Activated T-helper 17 cell treated with anti-CD3 and anti-CD28 coated beads, Interleukin-2, amount 50 U/mL, for 72 hours (primary cell): ENCODE measurements at regions not wholly inside any gene's neighbourhood (a gene's known extent, or its start where the extent isn't known, plus 50 kb on each side); places are given as distances from the start of the nearest gene placed in this dataset.
"Not testable (repeated sequence)": the region's sequence is repeated elsewhere in the genome, so short reads cannot be mapped to it uniquely, and the experiment has no call there.

Source experiments
- ATAC-seq: fragments of 150-1000 bp; cut with Tn5 transposase; replicated peaks from 2 replicates; pipeline ENCODE4 v1.10.0; 2021; ENCODE audit warnings: mild to moderate bottlenecking, moderate library complexity
- H3K27ac Mint-ChIP-seq: one replicate; pipeline ENCODE4 v1.8.0; 2022; ENCODE audit warnings: mixed read lengths
- H3K27me3 Mint-ChIP-seq: one replicate; pipeline ENCODE4 v1.8.0; 2022; ENCODE audit warnings: mixed read lengths
- H3K36me3 Mint-ChIP-seq: one replicate; pipeline ENCODE4 v1.8.0; 2022; ENCODE audit warnings: low read depth, mild to moderate bottlenecking, mixed read lengths
- H3K4me1 Mint-ChIP-seq: one replicate; pipeline ENCODE4 v1.8.0; 2022; ENCODE audit warnings: mixed read lengths
- H3K4me3 Mint-ChIP-seq: one replicate; pipeline ENCODE4 v1.8.0; 2022; ENCODE audit warnings: mild to moderate bottlenecking, mixed read lengths
- H3K9me3 Mint-ChIP-seq: one replicate; pipeline ENCODE4 v1.8.0; 2022; ENCODE audit warnings: mixed read lengths

- no peaks in the 10 kb centered on the region for H3K36me3 Mint-ChIP-seq
- peaks cover 6% of the 10 kb centered on the region for H3K9me3 Mint-ChIP-seq
- H3K27ac Mint-ChIP-seq, result no peak overlapping the region
- ATAC-seq, result no peak
- no peaks in the 10 kb centered on the region for H3K4me1 Mint-ChIP-seq
- H3K27me3 Mint-ChIP-seq, result peaks cover 3% of the 10 kb centered on the region
- H3K4me3 Mint-ChIP-seq, result no peak overlapping the region
These were observed 434.6 kb upstream of the FRG1 start for GRCh38 chr4:189506080-189506479.

GRCh38 chr4:189507060-189507459, 433.6 kb upstream of the FRG1 start:
- Mint-ChIP-seq H3K4me3 (no peak overlapping the region), H3K9me3 (peaks cover 10% of the 10 kb centered on the region), H3K27me3 (peaks cover 8% of the 10 kb centered on the region)

GRCh38 chr4:189510601-189511000, 430.1 kb upstream of the FRG1 start:
- no peak for ATAC-seq
- Mint-ChIP-seq H3K27me3 (peaks cover 5% of the 10 kb centered on the region), H3K36me3 (no peaks in the 10 kb centered on the region), H3K9me3 (peaks cover 5% of the 10 kb centered on the region), H3K4me1 (no peaks in the 10 kb centered on the region), H3K27ac (no peak overlapping the region), H3K4me3 (no peak overlapping the region)

More at GRCh38 chr4:189507060-189507459, 433.6 kb upstream of the FRG1 start:
- Mint-ChIP-seq H3K36me3 (no peaks in the 10 kb centered on the region), H3K27ac (no peak overlapping the region), H3K4me1 (no peaks in the 10 kb centered on the region)
- no peak for ATAC-seq

- Mint-ChIP-seq H3K27ac (no peak overlapping the region), H3K9me3 (peaks cover 5% of the 10 kb centered on the region), H3K36me3 (no peaks in the 10 kb centered on the region), H3K4me1 (no peaks in the 10 kb centered on the region), H3K4me3 (no peak overlapping the region), H3K27me3 (peaks cover 5% of the 10 kb centered on the region)
- ATAC-seq, result no peak
These were observed 429.1 kb upstream of the FRG1 start for GRCh38 chr4:189511581-189511980.

GRCh38 chr4:189513421-189513820, 427.3 kb upstream of the FRG1 start:
- Mint-ChIP-seq H3K4me1 (no peaks in the 10 kb centered on the region), H3K27me3 (peaks cover 5% of the 10 kb centered on the region), H3K36me3 (no peaks in the 10 kb centered on the region), H3K27ac (no peak overlapping the region), H3K4me3 (no peak overlapping the region), H3K9me3 (peaks cover 5% of the 10 kb centered on the region)
- no peak for ATAC-seq

- no peaks in the 10 kb centered on the region for H3K36me3 Mint-ChIP-seq
- peaks cover 5% of the 10 kb centered on the region for H3K9me3 Mint-ChIP-seq
- ATAC-seq, result no peak
- H3K27ac Mint-ChIP-seq, result no peak overlapping the region
- H3K4me3 Mint-ChIP-seq, result no peak overlapping the region
- peaks cover 5% of the 10 kb centered on the region for H3K27me3 Mint-ChIP-seq
- H3K4me1 Mint-ChIP-seq, result no peaks in the 10 kb centered on the region
These were observed 426.5 kb upstream of the FRG1 start for GRCh38 chr4:189514209-189514608.

GRCh38 chr4:189516902-189517301, 423.8 kb upstream of the FRG1 start:
- Mint-ChIP-seq H3K27me3 (peaks cover 2% of the 10 kb centered on the region), H3K27ac (no peak overlapping the region), H3K4me3 (no peak overlapping the region), H3K4me1 (no peaks in the 10 kb centered on the region), H3K9me3 (peaks cover 3% of the 10 kb centered on the region), H3K36me3 (no peaks in the 10 kb centered on the region)
- no peak for ATAC-seq

GRCh38 chr4:189519186-189519585, 421.5 kb upstream of the FRG1 start:
- no peak overlapping the region for H3K4me3 Mint-ChIP-seq
- H3K4me1 Mint-ChIP-seq, result no peaks in the 10 kb centered on the region
- H3K9me3 Mint-ChIP-seq, result peaks cover 2% of the 10 kb centered on the region
- no peak overlapping the region for H3K27ac Mint-ChIP-seq
- H3K27me3 Mint-ChIP-seq, result no peaks in the 10 kb centered on the region
- ATAC-seq, result no peak
- no peaks in the 10 kb centered on the region for H3K36me3 Mint-ChIP-seq

- Mint-ChIP-seq H3K4me1 (no peaks in the 10 kb centered on the region), H3K27me3 (no peaks in the 10 kb centered on the region), H3K9me3 (peaks cover 16% of the 10 kb centered on the region), H3K27ac (no peak overlapping the region), H3K36me3 (no peaks in the 10 kb centered on the region), H3K4me3 (no peak overlapping the region)
- ATAC-seq, result no peak
These were observed 415.4 kb upstream of the FRG1 start for GRCh38 chr4:189525304-189525703.

GRCh38 chr4:189530848-189531247, 409.8 kb upstream of the FRG1 start:
- Mint-ChIP-seq H3K9me3 (peaks cover 20% of the 10 kb centered on the region), H3K4me1 (no peaks in the 10 kb centered on the region), H3K4me3 (no peak overlapping the region), H3K27ac (no peak overlapping the region), H3K36me3 (no peaks in the 10 kb centered on the region), H3K27me3 (no peaks in the 10 kb centered on the region)
- ATAC-seq, result no peak

- Mint-ChIP-seq H3K36me3 (no peaks in the 10 kb centered on the region), H3K27me3 (no peaks in the 10 kb centered on the region), H3K4me3 (no peak overlapping the region), H3K27ac (no peak overlapping the region), H3K9me3 (peaks cover 18% of the 10 kb centered on the region), H3K4me1 (no peaks in the 10 kb centered on the region)
- ATAC-seq, result no peak
These were observed 407.1 kb upstream of the FRG1 start for GRCh38 chr4:189533603-189534002.

- Mint-ChIP-seq H3K27me3 (no peaks in the 10 kb centered on the region), H3K4me3 (no peak overlapping the region), H3K27ac (no peak overlapping the region), H3K4me1 (no peaks in the 10 kb centered on the region), H3K9me3 (peaks cover 5% of the 10 kb centered on the region), H3K36me3 (no peaks in the 10 kb centered on the region)
- no peak for ATAC-seq
These were observed 393.1 kb upstream of the FRG1 start for GRCh38 chr4:189547559-189547958.

GRCh38 chr4:189548484-189549125, 392.1 kb upstream of the FRG1 start:
- no peaks in the 10 kb centered on the region for H3K36me3 Mint-ChIP-seq

GRCh38 chr4:189551931-189552670, 388.6 kb upstream of the FRG1 start:
- ATAC-seq, H3K27ac Mint-ChIP-seq, H3K27me3 Mint-ChIP-seq, H3K4me3 Mint-ChIP-seq, H3K4me1 Mint-ChIP-seq, H3K36me3 Mint-ChIP-seq, H3K9me3 Mint-ChIP-seq: not testable (repeated sequence)

More at GRCh38 chr4:189548484-189549125, 392.1 kb upstream of the FRG1 start:
- H3K27me3 Mint-ChIP-seq, result no peaks in the 10 kb centered on the region
- H3K4me1 Mint-ChIP-seq, result no peaks in the 10 kb centered on the region
- no peak for ATAC-seq
- H3K27ac Mint-ChIP-seq, result no peak overlapping the region
- H3K9me3 Mint-ChIP-seq, result peaks cover 5% of the 10 kb centered on the region
- no peak overlapping the region for H3K4me3 Mint-ChIP-seq

- not testable (repeated sequence) for H3K9me3 Mint-ChIP-seq, H3K4me3 Mint-ChIP-seq, H3K27me3 Mint-ChIP-seq, H3K36me3 Mint-ChIP-seq, H3K4me1 Mint-ChIP-seq, ATAC-seq, H3K27ac Mint-ChIP-seq
These were observed 380.1 kb upstream of the FRG1 start for GRCh38 chr4:189560605-189561004.
